H1 (cell line): ENCODE measurements at regions not wholly inside any gene's neighbourhood (a gene's known extent, or its start where the extent isn't known, plus 50 kb on each side); places are given as distances from the start of the nearest gene placed in this dataset.

Experiments
- POLR2A ChIP-seq, 2 experiments: IDR thresholded peaks; 1 replicate in 1 of 2; 2 replicates in 1 of 2; pipeline ENCODE4 v1.6.1; 2011; ENCODE audit warnings: low read depth in 2 of 2, low read length in 2 of 2, mild to moderate bottlenecking in 2 of 2; ENCODE audit errors: control extremely low read depth in 1 of 2
- POLR2AphosphoS5 ChIP-seq: IDR thresholded peaks from 2 replicates; pipeline ENCODE4 v1.6.1; 2011; ENCODE audit warnings: low read depth, low read length
- SIN3A ChIP-seq, 2 experiments: IDR thresholded peaks in 1 of 2; conservative IDR thresholded peaks in 1 of 2; 2 replicates each; pipeline ENCODE4 v1.6.1; 2011 to 2012; ENCODE audit warnings: low read length in 2 of 2, improper control_type of control experiment in 1 of 2, low read depth in 1 of 2, mild to moderate bottlenecking in 1 of 2
- SUZ12 ChIP-seq: fragments of 200-600 bp; sonication (generic); IDR thresholded peaks from 2 replicates; pipeline ENCODE4 v1.6.1; 2012; ENCODE audit warnings: mild to moderate bottlenecking, inconsistent platforms, low read length, moderate library complexity, mixed read lengths
- TAF7 ChIP-seq: optimal IDR thresholded peaks from 2 replicates; pipeline ENCODE3; 2011; ENCODE audit warnings: low read depth, mild to moderate bottlenecking, inconsistent platforms, low read length, moderate library complexity, borderline replicate concordance

- TF ChIP-seq TAF7 (no peak), SIN3A (conservative IDR thresholded peaks at IDR 0.05 in 1 of 2, IDR thresholded peaks at IDR 0.05 in 1 of 2; ENCODE audit: low read depth in 1 of 2, low read length in 2 of 2) (no peak), POLR2AphosphoS5 (no peak), POLR2A (IDR thresholded peaks at IDR 0.05; ENCODE audit: control extremely low read depth in 1 of 2, low read depth in 2 of 2, low read length in 2 of 2) (no peak), SUZ12 (no peak)
Observed at GRCh38 chr18:44258086-44258485, 422.6 kb upstream of the SETBP1 start (continued).
